Skin epidermis (tissue), 12 donors: ENCODE measurements at regions not wholly inside any gene's neighbourhood (a gene's known extent, or its start where the extent isn't known, plus 50 kb on each side); places are given as distances from the start of the nearest gene placed in this dataset.

ENCODE experiments used
- H3K27ac ChIP-seq, 21 experiments: fragments of 200-600 bp; sonication (generic) in 11 of 21; one replicate each; pipeline ENCODE4 v1.5.0; 2020; ENCODE audit warnings: mild to moderate bottlenecking in 3 of 21, inconsistent platforms in 2 of 21, moderate library complexity in 2 of 21
- H3K4me3 ChIP-seq, 7 experiments: fragments of 200-600 bp; sonication (generic) in 2 of 7; one replicate each; pipeline ENCODE4 v1.5.0; 2020; ENCODE audit warnings: inconsistent platforms in 2 of 7, mild to moderate bottlenecking in 2 of 7, moderate library complexity in 1 of 7

- peak overlapping the region in 1 of 21 experiments; percentile 16 for H3K27ac ChIP-seq
These were observed 142.5 kb upstream of the TNS3 start for GRCh38 chr7:47724335-47724982.

DNA sequence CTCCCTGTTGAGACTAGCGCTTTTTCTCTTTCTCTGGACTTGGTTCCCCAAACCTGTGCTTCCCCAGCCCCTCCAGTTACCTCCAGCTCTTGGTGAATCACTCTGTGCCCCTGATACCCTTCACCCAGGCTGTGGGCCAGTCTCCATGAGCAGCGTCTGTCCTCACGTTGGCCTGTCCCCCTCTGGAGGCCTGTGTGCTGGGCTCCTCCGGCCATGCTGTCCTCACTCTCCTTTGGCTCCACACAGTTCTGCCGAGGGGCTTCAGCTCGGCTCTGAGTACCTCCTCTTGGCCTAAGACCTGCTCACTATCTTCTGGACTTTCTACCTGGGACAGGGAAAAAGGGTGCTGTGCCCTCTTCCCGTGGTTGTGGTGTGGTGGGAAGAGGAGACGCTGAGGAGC lies 140.2 kb upstream of the TNS3 start:
- no peak overlapping the region for H3K27ac ChIP-seq
- no peak overlapping the region for H3K4me3 ChIP-seq

More at GRCh38 chr7:47724335-47724982, 142.5 kb upstream of the TNS3 start:
- H3K4me3 ChIP-seq = no peak overlapping the region

GRCh38 chr7:47721670-47722069 lies 139.8 kb upstream of the TNS3 start:
- Histone ChIP-seq H3K27ac (no peak overlapping the region), H3K4me3 (no peak overlapping the region)

- Histone ChIP-seq H3K4me3 (no peak overlapping the region), H3K27ac (no peak overlapping the region)
These were observed 139.0 kb upstream of the TNS3 start for GRCh38 chr7:47720907-47721244.

DNA sequence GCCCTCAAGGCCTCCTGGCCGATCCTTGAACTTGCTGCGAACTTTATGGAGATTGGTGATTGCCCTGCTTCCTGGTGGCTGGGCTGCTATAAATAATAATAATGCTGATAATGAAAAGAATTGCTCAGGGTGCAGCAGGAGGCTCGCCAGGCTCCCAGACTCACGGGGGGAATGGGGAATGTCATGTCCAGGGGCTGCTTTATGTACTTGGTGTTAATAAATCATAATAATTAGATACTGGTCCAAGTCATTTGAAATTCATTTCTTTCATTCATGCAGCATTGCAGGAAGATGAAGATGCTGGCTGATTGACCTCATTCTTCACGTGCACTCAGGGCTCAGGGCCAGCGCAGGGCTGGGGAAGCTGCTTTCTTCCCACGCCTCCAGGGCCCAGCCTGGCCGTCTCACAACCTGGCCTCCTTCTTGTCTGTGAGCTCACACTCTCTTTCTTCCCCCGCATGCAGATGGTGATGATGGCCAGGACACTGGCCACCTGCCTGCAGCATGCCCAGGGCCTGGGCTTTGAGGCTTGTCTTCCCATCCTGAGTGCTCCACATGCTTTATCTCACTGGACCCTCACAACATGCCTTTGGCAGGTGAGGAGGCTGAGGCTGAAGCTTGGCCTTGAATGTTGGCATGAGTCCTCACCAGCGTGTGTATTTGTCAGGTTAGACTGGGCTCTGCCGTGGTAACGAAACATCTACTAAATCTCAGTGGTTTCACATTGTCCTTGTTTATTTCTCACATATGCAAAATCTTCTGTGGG lies 138.4 kb upstream of the TNS3 start:
- no peak overlapping the region for H3K27ac ChIP-seq
- H3K4me3 ChIP-seq = no peak overlapping the region

DNA sequence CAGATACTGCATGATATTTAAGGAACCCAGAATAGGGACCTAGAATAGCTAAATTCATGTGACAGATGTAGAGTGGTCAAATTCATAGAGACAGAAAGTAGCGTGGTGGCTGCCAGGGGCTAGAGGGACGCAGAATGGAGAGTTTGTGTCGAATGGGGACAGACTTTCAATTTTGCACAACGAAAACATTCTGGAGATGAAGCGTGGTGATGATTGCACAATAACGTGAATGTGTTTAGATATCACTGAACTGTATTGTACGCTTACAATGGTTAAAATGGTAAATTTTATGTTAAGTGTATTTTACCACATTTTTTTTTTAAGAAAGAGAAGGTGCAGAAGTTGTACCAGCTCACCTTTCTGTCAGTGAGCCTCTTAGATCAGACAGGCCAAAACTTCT lies 137.8 kb upstream of the TNS3 start:
- H3K27ac ChIP-seq = no peak overlapping the region
- H3K4me3 ChIP-seq = no peak overlapping the region

DNA sequence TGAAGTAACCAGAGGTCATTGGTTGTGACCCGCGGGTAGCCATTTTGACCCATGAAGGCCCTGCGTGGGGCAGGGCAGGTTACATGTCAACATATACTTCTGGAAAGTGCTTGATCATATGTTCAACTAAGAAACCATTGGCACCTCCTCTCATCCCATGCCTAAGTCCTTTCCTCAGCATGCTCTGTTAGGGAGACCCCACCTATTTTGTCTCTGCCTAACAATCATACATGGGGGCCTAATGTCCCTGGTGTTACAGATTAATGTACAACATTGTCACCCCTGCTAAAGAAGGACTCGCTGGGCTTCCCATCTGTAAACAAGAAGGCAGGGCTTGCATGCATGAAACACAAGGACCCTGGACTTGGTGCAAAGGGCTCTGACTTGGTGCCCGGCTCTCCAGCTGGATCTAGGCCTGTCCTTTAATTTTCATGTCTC lies 133.7 kb upstream of the TNS3 start:
- H3K4me3 ChIP-seq = no peak overlapping the region
- no peak overlapping the region for H3K27ac ChIP-seq

GRCh38 chr7:47714669-47715607 lies 133.0 kb upstream of the TNS3 start:
- Histone ChIP-seq H3K4me3 (no peak overlapping the region), H3K27ac (no peak overlapping the region)

GRCh38 chr7:47713595-47713994 lies 131.7 kb upstream of the TNS3 start:
- Histone ChIP-seq H3K27ac (no peak overlapping the region), H3K4me3 (no peak overlapping the region)

GRCh38 chr7:47712416-47712815 lies 130.5 kb upstream of the TNS3 start:
- Histone ChIP-seq H3K4me3 (no peak overlapping the region), H3K27ac (no peak overlapping the region)

GRCh38 chr7:47711776-47712175 lies 129.9 kb upstream of the TNS3 start:
- Histone ChIP-seq H3K4me3 (no peak overlapping the region), H3K27ac (no peak overlapping the region)

DNA sequence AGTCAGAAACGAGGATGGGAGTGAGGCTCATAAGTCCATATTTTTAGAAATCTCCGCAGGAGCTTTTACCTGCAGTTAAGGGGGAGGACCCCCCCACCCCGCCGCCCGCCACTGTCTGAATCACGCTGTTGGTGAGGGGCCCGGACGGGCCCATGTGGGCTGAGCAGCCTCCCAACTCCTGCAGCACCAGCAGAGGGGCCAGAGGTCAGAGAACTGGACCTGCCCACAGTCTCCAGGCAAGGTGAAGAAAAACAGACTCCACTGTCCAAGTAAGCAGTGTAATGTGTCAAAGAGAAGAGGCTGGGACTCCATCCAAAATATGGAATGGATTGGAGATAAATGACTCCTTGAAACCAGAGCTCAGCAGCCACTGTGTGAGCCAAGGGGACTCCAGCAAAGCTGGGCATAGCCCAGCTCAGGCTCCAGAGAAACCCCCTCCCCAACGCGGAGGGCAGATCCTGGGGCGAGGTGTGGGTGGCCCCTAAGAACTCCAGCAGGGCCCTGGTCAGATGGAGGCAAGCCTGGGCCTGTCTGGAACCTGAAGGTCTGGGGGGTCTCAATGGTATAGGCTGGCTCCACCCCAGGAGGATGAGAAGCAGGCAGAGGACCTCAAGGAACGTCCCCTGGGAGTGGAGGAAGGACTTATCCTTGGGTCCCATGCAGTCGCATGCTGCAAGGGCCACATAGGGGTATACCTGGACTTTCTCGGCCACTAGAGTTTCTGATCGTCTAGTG lies 128.5 kb upstream of the TNS3 start:
- Histone ChIP-seq H3K27ac (no peak overlapping the region), H3K4me3 (no peak overlapping the region)

DNA sequence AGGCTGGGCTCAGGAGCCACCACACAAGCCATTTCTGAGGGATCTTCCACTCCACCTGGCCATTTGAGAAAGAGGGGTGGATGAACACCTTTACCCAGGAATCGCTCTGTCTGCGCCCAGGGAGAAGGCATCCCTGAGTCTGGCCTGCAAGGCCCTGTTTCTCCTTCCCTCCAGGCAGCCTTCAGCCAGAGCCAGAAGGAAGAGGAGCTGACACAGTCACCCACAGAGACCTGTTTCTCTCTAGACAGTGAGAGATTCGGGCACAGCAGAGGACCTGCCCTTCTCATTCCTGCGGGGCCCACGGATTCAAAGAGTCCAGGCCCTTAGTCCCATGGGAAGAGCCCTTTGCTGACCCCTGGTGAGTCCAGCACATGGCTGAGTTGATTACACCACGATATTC lies 127.5 kb upstream of the TNS3 start:
- Histone ChIP-seq H3K4me3 (no peak overlapping the region), H3K27ac (no peak overlapping the region)

DNA sequence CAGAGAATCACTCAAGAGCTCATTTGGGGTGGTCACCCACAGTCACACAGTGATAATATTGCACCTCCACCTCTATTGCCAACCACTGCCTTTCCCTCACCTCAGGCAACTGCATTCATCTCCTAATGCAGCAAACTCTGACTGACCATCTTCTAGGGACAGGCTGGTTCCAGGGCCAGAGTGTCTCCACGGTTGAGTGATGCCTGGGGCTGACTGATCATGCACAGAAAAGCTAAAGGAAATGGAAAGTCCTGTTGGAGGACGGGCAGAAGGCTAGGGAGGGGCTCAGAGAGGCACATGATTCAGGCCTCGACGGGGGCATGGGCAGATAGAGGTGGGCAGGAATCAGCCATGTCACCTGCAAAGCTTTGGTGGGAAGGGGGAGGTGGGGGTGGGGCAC lies 127.1 kb upstream of the TNS3 start:
- no peak overlapping the region for H3K4me3 ChIP-seq
- no peak overlapping the region for H3K27ac ChIP-seq

DNA sequence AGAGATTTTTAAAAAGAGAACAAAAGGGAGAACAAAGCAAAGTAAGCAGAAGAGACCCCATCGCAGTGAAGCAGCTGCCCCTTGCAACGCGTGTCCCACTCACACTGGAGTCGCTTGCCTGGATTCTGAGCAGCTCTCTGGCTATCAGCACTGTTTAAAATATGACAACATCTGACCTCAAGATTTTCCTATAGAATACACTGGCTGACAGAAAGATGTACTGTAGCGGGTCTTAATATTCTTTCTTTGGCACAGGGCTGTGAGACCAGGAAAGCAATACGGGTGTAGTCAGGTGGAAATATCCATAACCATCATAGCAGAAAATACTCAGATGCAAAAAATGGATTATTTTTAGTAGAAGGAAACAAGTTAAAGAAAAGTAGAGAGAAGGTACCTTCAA lies 125.7 kb upstream of the TNS3 start:
- H3K4me3 ChIP-seq = no peak overlapping the region
- no peak overlapping the region for H3K27ac ChIP-seq

DNA sequence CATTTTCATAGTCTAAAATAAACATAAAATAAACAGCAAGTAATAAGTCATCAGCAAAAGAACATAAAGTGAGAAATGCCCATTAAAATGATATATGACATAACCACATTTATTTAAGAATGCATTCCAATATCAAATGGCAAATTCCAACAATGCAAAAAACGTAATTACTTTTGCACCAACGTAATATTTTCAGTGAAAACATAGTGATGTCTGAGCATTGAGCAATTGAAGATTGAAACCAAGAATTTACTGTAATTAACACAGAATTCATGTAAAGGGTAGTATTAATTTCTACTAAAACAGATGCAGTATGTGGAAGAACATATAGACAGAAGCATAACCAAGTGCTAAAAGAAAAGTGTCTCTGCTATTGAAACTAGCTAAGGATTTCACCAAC lies 123.0 kb upstream of the TNS3 start:
- H3K27ac ChIP-seq = no peak overlapping the region
- H3K4me3 ChIP-seq = no peak overlapping the region

DNA sequence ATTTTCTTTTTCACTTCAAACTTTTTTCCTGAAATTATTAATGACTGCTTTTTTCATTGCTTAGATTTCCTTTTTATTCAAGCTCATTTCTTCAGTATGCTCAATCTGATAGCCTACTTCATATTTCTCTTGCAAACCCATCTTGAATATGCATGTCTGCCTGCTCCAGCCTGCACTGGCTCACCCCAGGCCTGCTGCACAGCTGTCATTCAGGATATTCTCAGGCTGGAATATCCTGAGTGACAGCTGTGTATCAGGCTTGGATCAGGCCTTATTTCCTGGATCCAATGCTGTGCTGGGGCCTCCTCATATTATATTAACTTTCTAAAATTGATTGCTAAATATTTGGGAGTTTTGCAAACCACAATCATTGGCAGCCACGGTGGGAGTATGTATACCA lies 120.2 kb upstream of the TNS3 start:
- Histone ChIP-seq H3K27ac (no peak overlapping the region), H3K4me3 (no peak overlapping the region)

DNA sequence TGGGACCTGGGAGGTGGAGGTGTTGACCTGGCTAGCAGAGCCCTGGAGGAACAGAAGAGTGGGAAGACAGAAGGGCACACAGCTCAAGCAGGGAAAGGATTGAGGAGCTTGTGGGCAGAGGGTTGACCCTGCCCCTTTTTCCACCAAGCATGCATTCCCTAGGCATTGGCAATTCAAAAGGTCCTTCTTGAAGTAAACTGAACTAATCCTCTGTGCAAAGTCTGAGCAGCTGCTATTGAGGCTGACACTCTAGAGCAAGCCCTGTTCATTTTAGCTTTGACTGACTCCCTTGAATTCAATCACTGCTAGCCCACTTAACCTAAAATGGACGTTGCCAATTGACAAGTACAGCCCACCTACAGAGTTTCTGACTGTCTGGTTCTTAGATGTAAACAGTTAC lies 116.5 kb upstream of the TNS3 start:
- Histone ChIP-seq H3K4me3 (no peak overlapping the region), H3K27ac (no peak overlapping the region)

DNA sequence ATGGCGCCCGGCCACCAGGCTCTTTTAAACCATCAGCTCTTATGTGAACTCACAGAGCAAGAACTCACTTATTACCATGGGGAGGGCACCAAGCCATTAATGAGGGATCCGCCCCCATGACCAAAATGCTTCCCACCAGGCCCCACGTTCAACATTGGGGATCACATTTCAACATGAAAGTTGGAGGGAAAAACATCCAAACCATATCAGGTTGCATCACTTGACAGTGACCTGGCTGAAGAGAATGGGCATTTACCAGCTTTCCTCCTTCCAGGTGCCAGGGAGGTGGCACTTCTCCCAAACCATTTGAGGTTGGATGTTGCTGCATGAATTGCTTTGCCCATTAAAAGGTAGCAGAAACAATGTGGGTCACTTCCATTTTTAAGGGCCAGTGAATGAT lies 115.6 kb upstream of the TNS3 start:
- Histone ChIP-seq H3K4me3 (no peak overlapping the region), H3K27ac (no peak overlapping the region)

DNA sequence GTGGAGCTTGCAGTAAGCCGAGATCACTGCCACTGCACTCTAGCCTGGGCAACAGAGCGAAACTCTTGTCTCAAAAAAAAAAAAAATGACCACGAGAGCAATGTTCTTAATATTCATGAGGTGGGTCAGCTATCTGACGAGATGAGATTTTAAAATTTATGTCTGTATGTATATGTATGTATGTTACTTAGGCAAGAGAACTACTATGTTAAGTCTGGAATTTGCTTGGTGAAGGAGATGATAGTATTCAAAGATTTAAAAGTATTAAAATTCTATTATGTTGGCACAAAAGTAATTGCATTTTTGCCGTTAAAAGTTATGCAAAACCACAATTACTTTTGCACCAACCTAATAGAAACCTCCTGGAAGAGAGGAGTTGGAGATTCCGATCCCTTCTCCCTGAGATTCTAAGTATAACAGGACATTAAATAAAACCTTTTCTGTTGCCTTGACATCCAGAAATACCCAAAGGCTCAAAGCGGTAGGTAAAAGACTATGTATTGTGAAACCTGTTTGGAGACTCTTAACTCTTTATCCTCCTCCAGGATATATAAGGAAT lies 114.3 kb upstream of the TNS3 start:
- Histone ChIP-seq H3K27ac (no peak overlapping the region), H3K4me3 (no peak overlapping the region)
